HepG2 (cell line): ENCODE measurements at regions not wholly inside any gene's neighbourhood (a gene's known extent, or its start where the extent isn't known, plus 50 kb on each side); places are given as distances from the start of the nearest gene placed in this dataset.

Experiments used
- AGO1 ChIP-seq: fragments of 200-400 bp; formaldehyde crosslinking; IDR thresholded peaks from 2 replicates; pipeline ENCODE4 v1.6.1; 2017; ENCODE audit warnings: mild to moderate bottlenecking, low read depth, low read length, moderate library complexity; ENCODE audit not compliant: poor library complexity, severe bottlenecking
- CCAR2 ChIP-seq: fragments of 200-400 bp; formaldehyde crosslinking; optimal IDR thresholded peaks from 2 replicates; pipeline ENCODE3; 2018; ENCODE audit warnings: low read depth, mild to moderate bottlenecking, low read length, moderate library complexity
- DNMT1 ChIP-seq: sonication (generic); formaldehyde crosslinking; IDR thresholded peaks from 2 replicates; pipeline ENCODE4 v1.5.1; 2020; ENCODE audit warnings: mild to moderate bottlenecking, missing genetic modification reagents
- DZIP1 ChIP-seq: sonication (generic); formaldehyde crosslinking; IDR thresholded peaks from 2 replicates; pipeline ENCODE4 v1.5.0; 2020; ENCODE audit warnings: mild to moderate bottlenecking, missing genetic modification reagents
- HMGXB4 ChIP-seq, 2 experiments: sonication (generic) in 1 of 2; formaldehyde crosslinking in 1 of 2; IDR thresholded peaks; 2 replicates each; pipeline versions ENCODE4 v1.4.0 to v1.6.1; 2018 to 2020; ENCODE audit warnings: missing genetic modification reagents in 2 of 2, borderline replicate concordance in 1 of 2, low read depth in 1 of 2, mild to moderate bottlenecking in 1 of 2, missing biosample characterization in 1 of 2
- HNF1B ChIP-seq: sonication (generic); formaldehyde crosslinking; IDR thresholded peaks from 2 replicates; pipeline ENCODE4 v1.5.1; 2020; ENCODE audit warnings: mild to moderate bottlenecking, moderate library complexity, missing genetic modification reagents
- MAZ ChIP-seq, 2 experiments: sonication (generic) in 1 of 2; formaldehyde crosslinking in 1 of 2; IDR thresholded peaks; 2 replicates each; pipeline versions ENCODE4 v1.5.0 to v1.6.1; 2012 to 2020; ENCODE audit warnings: low read depth in 2 of 2, mild to moderate bottlenecking in 2 of 2, borderline replicate concordance in 1 of 2, improper control_type of control experiment in 1 of 2, low read length in 1 of 2, missing genetic modification reagents in 1 of 2, moderate library complexity in 1 of 2
- ZBTB7A ChIP-seq: sonication (generic); formaldehyde crosslinking; IDR thresholded peaks from 2 replicates; pipeline ENCODE4 v1.8.0; 2022; ENCODE audit warnings: mild to moderate bottlenecking, missing genetic modification reagents
- ZNF264 ChIP-seq: sonication (generic); formaldehyde crosslinking; IDR thresholded peaks from 2 replicates; pipeline ENCODE4 v1.4.0; 2020; ENCODE audit warnings: missing genetic modification reagents
- ZNF607 ChIP-seq: sonication (generic); formaldehyde crosslinking; IDR thresholded peaks from 2 replicates; pipeline ENCODE4 v1.5.1; 2020; ENCODE audit warnings: missing genetic modification reagents, mild to moderate bottlenecking, borderline replicate concordance
- ZNF773 ChIP-seq: sonication (generic); formaldehyde crosslinking; IDR thresholded peaks from 2 replicates; pipeline ENCODE4 v1.4.0; 2020; ENCODE audit warnings: missing genetic modification reagents, borderline replicate concordance
- TF ChIP-seq, protein P1 (sequence below): sonication (generic); formaldehyde crosslinking; conservative IDR thresholded peaks from 2 replicates; pipeline ENCODE4 v1.4.0; 2020; ENCODE audit warnings: missing genetic modification reagents
- TF ChIP-seq, protein P2 (sequence below): IDR thresholded peaks from 2 replicates; pipeline ENCODE4 v1.6.1; 2016; ENCODE audit warnings: mild to moderate bottlenecking

DNA sequence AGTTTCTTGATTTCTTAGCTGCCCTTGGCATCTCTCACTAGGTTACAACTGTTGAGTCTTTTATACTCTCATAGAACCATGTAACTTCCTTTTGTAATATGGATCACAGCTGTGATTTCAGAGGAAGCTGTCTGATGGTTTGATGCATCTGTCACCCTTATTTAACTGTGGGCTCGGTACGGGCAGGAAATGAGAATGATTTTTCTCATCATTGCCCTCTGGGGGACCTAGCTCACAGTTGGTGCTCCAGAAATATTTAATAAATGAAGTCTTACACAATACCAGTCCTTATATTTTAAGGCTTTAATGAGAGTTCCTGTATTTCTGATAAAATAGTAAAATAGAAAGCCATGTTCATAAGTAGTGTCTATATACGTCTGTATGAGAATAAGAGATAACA, 151.2 kb downstream of the EBLN2 start (continued):
- TF ChIP-seq, protein P1, sequence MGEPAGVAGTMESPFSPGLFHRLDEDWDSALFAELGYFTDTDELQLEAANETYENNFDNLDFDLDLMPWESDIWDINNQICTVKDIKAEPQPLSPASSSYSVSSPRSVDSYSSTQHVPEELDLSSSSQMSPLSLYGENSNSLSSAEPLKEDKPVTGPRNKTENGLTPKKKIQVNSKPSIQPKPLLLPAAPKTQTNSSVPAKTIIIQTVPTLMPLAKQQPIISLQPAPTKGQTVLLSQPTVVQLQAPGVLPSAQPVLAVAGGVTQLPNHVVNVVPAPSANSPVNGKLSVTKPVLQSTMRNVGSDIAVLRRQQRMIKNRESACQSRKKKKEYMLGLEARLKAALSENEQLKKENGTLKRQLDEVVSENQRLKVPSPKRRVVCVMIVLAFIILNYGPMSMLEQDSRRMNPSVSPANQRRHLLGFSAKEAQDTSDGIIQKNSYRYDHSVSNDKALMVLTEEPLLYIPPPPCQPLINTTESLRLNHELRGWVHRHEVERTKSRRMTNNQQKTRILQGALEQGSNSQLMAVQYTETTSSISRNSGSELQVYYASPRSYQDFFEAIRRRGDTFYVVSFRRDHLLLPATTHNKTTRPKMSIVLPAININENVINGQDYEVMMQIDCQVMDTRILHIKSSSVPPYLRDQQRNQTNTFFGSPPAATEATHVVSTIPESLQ (CRISPR knock-in tag): no peak
- TF ChIP-seq AGO1: no peak
- no peak for TF ChIP-seq HMGXB4 (CRISPR knock-in tag; IDR thresholded peaks at IDR 0.05; ENCODE audit: borderline replicate concordance in 1 of 2, low read depth in 1 of 2)
- TF ChIP-seq ZNF607 (CRISPR knock-in tag): no peak
- no peak for TF ChIP-seq DNMT1 (CRISPR knock-in tag)
- TF ChIP-seq DZIP1 (CRISPR knock-in tag): no peak
- no peak for TF ChIP-seq CCAR2
- TF ChIP-seq ZBTB7A: no peak
- no peak for TF ChIP-seq HNF1B
- no peak for TF ChIP-seq MAZ (IDR thresholded peaks at IDR 0.05; ENCODE audit: borderline replicate concordance, low read depth, low read length)
- TF ChIP-seq MAZ (CRISPR knock-in tag; IDR thresholded peaks at IDR 0.05; ENCODE audit: low read depth): no peak
- no peak for TF ChIP-seq ZNF264 (CRISPR knock-in tag)
- TF ChIP-seq ZNF773 (CRISPR knock-in tag): no peak
- TF ChIP-seq, protein P2, sequence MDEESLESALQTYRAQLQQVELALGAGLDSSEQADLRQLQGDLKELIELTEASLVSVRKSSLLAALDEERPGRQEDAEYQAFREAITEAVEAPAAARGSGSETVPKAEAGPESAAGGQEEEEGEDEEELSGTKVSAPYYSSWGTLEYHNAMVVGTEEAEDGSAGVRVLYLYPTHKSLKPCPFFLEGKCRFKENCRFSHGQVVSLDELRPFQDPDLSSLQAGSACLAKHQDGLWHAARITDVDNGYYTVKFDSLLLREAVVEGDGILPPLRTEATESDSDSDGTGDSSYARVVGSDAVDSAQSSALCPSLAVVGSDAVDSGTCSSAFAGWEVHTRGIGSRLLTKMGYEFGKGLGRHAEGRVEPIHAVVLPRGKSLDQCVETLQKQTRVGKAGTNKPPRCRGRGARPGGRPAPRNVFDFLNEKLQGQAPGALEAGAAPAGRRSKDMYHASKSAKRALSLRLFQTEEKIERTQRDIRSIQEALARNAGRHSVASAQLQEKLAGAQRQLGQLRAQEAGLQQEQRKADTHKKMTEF (CRISPR knock-in tag): no peak
